ENCODE measurements at regions not wholly inside any gene's neighbourhood (a gene's known extent, or its start where the extent isn't known, plus 50 kb on each side); places are given as distances from the start of the nearest gene placed in this dataset.

- no peak for TF ChIP-seq CTCF (IDR thresholded peaks at IDR 0.05; ENCODE audit: low read depth, low read length)
- no peak for DNase-seq (ENCODE audit: low read depth in 2 of 2)
- no peak overlapping the region for H3K4me3 ChIP-seq (replicated peaks in 1 of 2; ENCODE audit: low read depth in 2 of 2, low read length in 2 of 2)
These were observed 146.3 kb upstream of the CNOT2 start for GRCh38 chr12:70096759-70097410.

- no peak for TF ChIP-seq CTCF (IDR thresholded peaks at IDR 0.05; ENCODE audit: low read depth, low read length)
- DNase-seq (ENCODE audit: low read depth in 2 of 2): no peak
- H3K4me3 ChIP-seq (replicated peaks in 1 of 2; ENCODE audit: low read depth in 2 of 2, low read length in 2 of 2): no peak overlapping the region
These were observed 142.2 kb upstream of the CNOT2 start for GRCh38 chr12:70101064-70101463.

GRCh38 chr12:70106347-70106746 lies 136.9 kb upstream of the CNOT2 start:
- no peak for TF ChIP-seq CTCF (IDR thresholded peaks at IDR 0.05; ENCODE audit: low read depth, low read length)
- no peak overlapping the region for H3K4me3 ChIP-seq (replicated peaks in 1 of 2; ENCODE audit: low read depth in 2 of 2, low read length in 2 of 2)
- no peak for DNase-seq (ENCODE audit: low read depth in 2 of 2)

GRCh38 chr12:70110085-70110484 lies 133.1 kb upstream of the CNOT2 start:
- TF ChIP-seq CTCF (IDR thresholded peaks at IDR 0.05; ENCODE audit: low read depth, low read length): no peak
- no peak for DNase-seq (ENCODE audit: low read depth in 2 of 2)
- H3K4me3 ChIP-seq (replicated peaks in 1 of 2; ENCODE audit: low read depth in 2 of 2, low read length in 2 of 2): no peak overlapping the region

GRCh38 chr12:70117670-70118069 lies 125.6 kb upstream of the CNOT2 start:
- TF ChIP-seq CTCF (IDR thresholded peaks at IDR 0.05; ENCODE audit: low read depth, low read length): no peak
- DNase-seq (ENCODE audit: low read depth in 2 of 2): no peak
- no peak overlapping the region for H3K4me3 ChIP-seq (replicated peaks in 1 of 2; ENCODE audit: low read depth in 2 of 2, low read length in 2 of 2)

- DNase-seq (ENCODE audit: low read depth in 2 of 2): no peak
- no peak overlapping the region for H3K4me3 ChIP-seq (replicated peaks in 1 of 2; ENCODE audit: low read depth in 2 of 2, low read length in 2 of 2)
- TF ChIP-seq CTCF (IDR thresholded peaks at IDR 0.05; ENCODE audit: low read depth, low read length): no peak
These were observed 122.3 kb upstream of the CNOT2 start for GRCh38 chr12:70120970-70121369.

- DNase-seq (ENCODE audit: low read depth in 2 of 2): no peak
- no peak overlapping the region for H3K4me3 ChIP-seq (replicated peaks in 1 of 2; ENCODE audit: low read depth in 2 of 2, low read length in 2 of 2)
- TF ChIP-seq CTCF (IDR thresholded peaks at IDR 0.05; ENCODE audit: low read depth, low read length): no peak
These were observed 121.7 kb upstream of the CNOT2 start for GRCh38 chr12:70121562-70121961.

All from cardiac fibroblast (primary cell).